ENCODE measurements at regions not wholly inside any gene's neighbourhood (a gene's known extent, or its start where the extent isn't known, plus 50 kb on each side); places are given as distances from the start of the nearest gene placed in this dataset.

- no peak for DNase-seq (ENCODE audit: extremely low spot score, unreplicated experiment)
- peaks cover 4% of the 10 kb centered on the region for H3K9me3 Mint-ChIP-seq
- H3K27ac Mint-ChIP-seq = no peak overlapping the region
- H3K27me3 Mint-ChIP-seq = peaks cover 9% of the 10 kb centered on the region
- H3K4me1 Mint-ChIP-seq (ENCODE audit: unreplicated experiment) = peaks cover 37% of the 10 kb centered on the region
- H3K36me3 Mint-ChIP-seq = no peaks in the 10 kb centered on the region
- no peak overlapping the region for H3K4me3 Mint-ChIP-seq
- no peak for TF ChIP-seq CTCF (conservative IDR thresholded peaks at IDR 0.05)
Observed at GRCh38 chr2:219908538-219908937, 281.1 kb downstream of the SLC4A3 start.

GRCh38 chr2:219911541-219911940 is 284.1 kb downstream of the SLC4A3 start:
- H3K27ac Mint-ChIP-seq = no peak overlapping the region
- H3K9me3 Mint-ChIP-seq = peaks cover 4% of the 10 kb centered on the region
- no peak overlapping the region for H3K4me3 Mint-ChIP-seq
- DNase-seq (ENCODE audit: extremely low spot score, unreplicated experiment) = no peak
- no peaks in the 10 kb centered on the region for H3K36me3 Mint-ChIP-seq
- peaks cover 24% of the 10 kb centered on the region for H3K4me1 Mint-ChIP-seq (ENCODE audit: unreplicated experiment)
- peaks cover 9% of the 10 kb centered on the region for H3K27me3 Mint-ChIP-seq
- no peak for TF ChIP-seq CTCF (conservative IDR thresholded peaks at IDR 0.05)

GRCh38 chr2:219912491-219912921 is 285.1 kb downstream of the SLC4A3 start:
- DNase-seq (ENCODE audit: extremely low spot score, unreplicated experiment) = no peak
- no peak overlapping the region for H3K27ac Mint-ChIP-seq
- H3K9me3 Mint-ChIP-seq = peaks cover 4% of the 10 kb centered on the region
- peaks cover 26% of the 10 kb centered on the region for H3K4me1 Mint-ChIP-seq (ENCODE audit: unreplicated experiment)
- H3K36me3 Mint-ChIP-seq = no peaks in the 10 kb centered on the region
- H3K27me3 Mint-ChIP-seq = peaks cover 9% of the 10 kb centered on the region
- H3K4me3 Mint-ChIP-seq = no peak overlapping the region
- peak; percentile 52 for TF ChIP-seq CTCF (conservative IDR thresholded peaks at IDR 0.05)

- Mint-ChIP-seq H3K27ac (no peak overlapping the region), H3K4me3 (no peak overlapping the region), H3K27me3 (peaks cover 9% of the 10 kb centered on the region), H3K9me3 (no peaks in the 10 kb centered on the region), H3K4me1 (ENCODE audit: unreplicated experiment) (peaks cover 26% of the 10 kb centered on the region), H3K36me3 (no peaks in the 10 kb centered on the region)
- no peak for DNase-seq (ENCODE audit: extremely low spot score, unreplicated experiment)
- TF ChIP-seq CTCF (conservative IDR thresholded peaks at IDR 0.05) = no peak
Observed at GRCh38 chr2:219914577-219914976, 287.1 kb downstream of the SLC4A3 start.

- no peaks in the 10 kb centered on the region for H3K36me3 Mint-ChIP-seq
- TF ChIP-seq CTCF (conservative IDR thresholded peaks at IDR 0.05) = no peak
- no peaks in the 10 kb centered on the region for H3K9me3 Mint-ChIP-seq
- no peak overlapping the region for H3K4me3 Mint-ChIP-seq
- H3K4me1 Mint-ChIP-seq (ENCODE audit: unreplicated experiment) = peaks cover 26% of the 10 kb centered on the region
- no peak for DNase-seq (ENCODE audit: extremely low spot score, unreplicated experiment)
- H3K27ac Mint-ChIP-seq = no peak overlapping the region
- H3K27me3 Mint-ChIP-seq = peaks cover 14% of the 10 kb centered on the region
Observed at GRCh38 chr2:219916281-219916680, 288.9 kb downstream of the SLC4A3 start.
